Type B pancreatic cell (in vitro differentiated cells): ENCODE measurements at regions not wholly inside any gene's neighbourhood (a gene's known extent, or its start where the extent isn't known, plus 50 kb on each side); places are given as distances from the start of the nearest gene placed in this dataset.

Experiments used
- DNase-seq: peaks from one replicate; pipeline ENCODE4 v3.0.0; 2021; ENCODE audit warnings: mixed read lengths; ENCODE audit not compliant: unreplicated experiment; ENCODE audit errors: extremely low spot score
- H3K27ac Mint-ChIP-seq: 2 replicates; pipeline ENCODE4 v1.8.0; 2021; ENCODE audit warnings: mild to moderate bottlenecking, mixed read lengths
- H3K27me3 Mint-ChIP-seq: 2 replicates; pipeline ENCODE4 v1.8.0; 2021; ENCODE audit warnings: mixed read lengths
- H3K36me3 Mint-ChIP-seq: 2 replicates; pipeline ENCODE4 v1.8.0; 2021; ENCODE audit warnings: mixed read lengths
- H3K4me1 Mint-ChIP-seq: one replicate; pipeline ENCODE4 v1.8.0; 2021; ENCODE audit warnings: mixed read lengths; ENCODE audit not compliant: unreplicated experiment
- H3K4me3 Mint-ChIP-seq: 2 replicates; pipeline ENCODE4 v1.8.0; 2021; ENCODE audit warnings: mild to moderate bottlenecking, mixed read lengths
- H3K9me3 Mint-ChIP-seq: 2 replicates; pipeline ENCODE4 v1.8.0; 2021; ENCODE audit warnings: mixed read lengths
- CTCF ChIP-seq: fragments of 200-600 bp; sonication (generic); conservative IDR thresholded peaks from 2 replicates; pipeline ENCODE4 v1.5.0; 2021; ENCODE audit warnings: antibody characterized with exemption, mild to moderate bottlenecking

GRCh38 chr16:65822148-65822547 lies 544.3 kb upstream of the CDH5 start:
- H3K9me3 Mint-ChIP-seq: peaks cover 7% of the 10 kb centered on the region
- no peaks in the 10 kb centered on the region for H3K36me3 Mint-ChIP-seq
- peaks cover 6% of the 10 kb centered on the region for H3K4me1 Mint-ChIP-seq
- peaks cover 3% of the 10 kb centered on the region for H3K27me3 Mint-ChIP-seq
- no peak for TF ChIP-seq CTCF
- no peak for DNase-seq
- no peak overlapping the region for H3K4me3 Mint-ChIP-seq
- H3K27ac Mint-ChIP-seq: no peak overlapping the region

GRCh38 chr16:65819136-65819898 lies 547.2 kb upstream of the CDH5 start:
- Mint-ChIP-seq H3K36me3 (no peaks in the 10 kb centered on the region), H3K4me1 (no peaks in the 10 kb centered on the region), H3K27ac (no peak overlapping the region), H3K4me3 (no peak overlapping the region), H3K9me3 (no peaks in the 10 kb centered on the region), H3K27me3 (no peaks in the 10 kb centered on the region)
- DNase-seq: no peak
- no peak for TF ChIP-seq CTCF

GRCh38 chr16:65817799-65818198 lies 548.7 kb upstream of the CDH5 start:
- no peak for DNase-seq
- Mint-ChIP-seq H3K4me1 (peaks cover 13% of the 10 kb centered on the region), H3K9me3 (peaks cover 2% of the 10 kb centered on the region), H3K4me3 (no peak overlapping the region), H3K27ac (no peak overlapping the region), H3K36me3 (no peaks in the 10 kb centered on the region), H3K27me3 (no peaks in the 10 kb centered on the region)
- TF ChIP-seq CTCF: no peak

GRCh38 chr16:65817066-65817465 lies 549.4 kb upstream of the CDH5 start:
- H3K27me3 Mint-ChIP-seq: no peaks in the 10 kb centered on the region
- TF ChIP-seq CTCF: no peak
- DNase-seq: no peak
- H3K9me3 Mint-ChIP-seq: peaks cover 4% of the 10 kb centered on the region
- peaks cover 15% of the 10 kb centered on the region for H3K4me1 Mint-ChIP-seq
- H3K27ac Mint-ChIP-seq: no peak overlapping the region
- H3K36me3 Mint-ChIP-seq: no peaks in the 10 kb centered on the region
- H3K4me3 Mint-ChIP-seq: no peak overlapping the region

GRCh38 chr16:65816556-65816955 lies 549.9 kb upstream of the CDH5 start:
- H3K27ac Mint-ChIP-seq: no peak overlapping the region
- H3K4me3 Mint-ChIP-seq: no peak overlapping the region
- H3K27me3 Mint-ChIP-seq: no peaks in the 10 kb centered on the region
- H3K9me3 Mint-ChIP-seq: peaks cover 4% of the 10 kb centered on the region
- peaks cover 15% of the 10 kb centered on the region for H3K4me1 Mint-ChIP-seq
- DNase-seq: no peak
- TF ChIP-seq CTCF: no peak
- H3K36me3 Mint-ChIP-seq: no peaks in the 10 kb centered on the region
